NT2/D1 (cell line): ENCODE measurements at regions not wholly inside any gene's neighbourhood (a gene's known extent, or its start where the extent isn't known, plus 50 kb on each side); places are given as distances from the start of the nearest gene placed in this dataset.

ENCODE experiments used
- SUZ12 ChIP-seq: IDR thresholded peaks from 2 replicates; pipeline ENCODE4 v1.6.1; 2011; ENCODE audit not compliant: insufficient read length, insufficient read depth; ENCODE audit errors: extremely low read depth
- YY1 ChIP-seq: IDR thresholded peaks from 2 replicates; pipeline ENCODE4 v1.6.1; 2011; ENCODE audit not compliant: insufficient read length, insufficient read depth
- ZNF274 ChIP-seq: IDR thresholded peaks from 2 replicates; pipeline ENCODE4 v1.6.1; 2011; ENCODE audit warnings: mild to moderate bottlenecking, low read depth, low read length

- TF ChIP-seq YY1 (no peak), ZNF274 (no peak), SUZ12 (no peak)
Observed at GRCh38 chr1:88562991-88563390, 121.1 kb upstream of the PKN2 start.
